IMR-90 (cell line): ENCODE measurements at regions not wholly inside any gene's neighbourhood (a gene's known extent, or its start where the extent isn't known, plus 50 kb on each side); places are given as distances from the start of the nearest gene placed in this dataset.

ENCODE experiments used
- ATAC-seq: fragments of 200-7000 bp; cut with Tn5 transposase; 2 replicates; pipeline ENCODE4 v1.9.1; 2020; ENCODE audit warnings: low read depth, mild to moderate bottlenecking, moderate library complexity
- BruUV-seq: library from RNA; stranded (reverse); fragments of 400-500 nt; replicated peaks from 2 replicates; lab custom pipeline; 2021; lab: Mats Ljungman, UMichigan
- CTCF ChIA-PET: fragments of 300-600 bp; formaldehyde crosslinking; extraction: SDS; loops from one replicate; lab custom pipeline; 2021; ENCODE audit warnings: antibody characterized with exemption; lab: Yijun Ruan, JAX
- POLR2A ChIA-PET: fragments of 300-600 bp; sonication (Branson Sonifier 250); formaldehyde crosslinking; loops from one replicate; lab custom pipeline; 2022; ENCODE audit warnings: antibody characterized with exemption; ENCODE audit not compliant: unreplicated experiment; lab: Charles Lee
- DNase-seq: peaks from one replicate; pipeline ENCODE4 v3.0.0; 2013
- H2AFZ ChIP-seq: replicated peaks from 2 replicates; pipeline ENCODE3; 2013; ENCODE audit warnings: low read length, mild to moderate bottlenecking; ENCODE audit not compliant: poor library complexity
- H2AK5ac ChIP-seq: 2 replicates; pipeline ENCODE4 v1.6.1; 2013; ENCODE audit warnings: low read depth, low read length, inconsistent platforms
- H2AK9ac ChIP-seq: replicated peaks from 2 replicates; pipeline ENCODE3; 2013; ENCODE audit warnings: mild to moderate bottlenecking, low read depth, low read length, moderate library complexity; ENCODE audit not compliant: poor library complexity
- H2BK120ac ChIP-seq: 2 replicates; pipeline ENCODE4 v1.6.1; 2013; ENCODE audit warnings: low read depth, low read length, inconsistent platforms
- H2BK15ac ChIP-seq: 3 replicates; pipeline ENCODE4 v1.6.1; 2013; ENCODE audit warnings: low read depth, low read length, inconsistent platforms
- H2BK20ac ChIP-seq: 2 replicates; pipeline ENCODE4 v1.6.1; 2013; ENCODE audit warnings: low read depth, mild to moderate bottlenecking, inconsistent platforms, low read length, moderate library complexity
- H2BK5ac ChIP-seq: 2 replicates; pipeline ENCODE4 v1.6.1; 2013; ENCODE audit warnings: mild to moderate bottlenecking, low read depth, low read length, inconsistent platforms; ENCODE audit not compliant: poor library complexity, severe bottlenecking
- H3K14ac ChIP-seq: replicated peaks from 2 replicates; pipeline ENCODE4 v1.6.1; 2013; ENCODE audit warnings: low read depth, low read length, inconsistent platforms
- H3K18ac ChIP-seq: 2 replicates; pipeline ENCODE4 v1.6.1; 2013; ENCODE audit warnings: low read depth, low read length, control low read depth
- H3K23ac ChIP-seq: 2 replicates; pipeline ENCODE4 v1.6.1; 2013; ENCODE audit warnings: low read depth, low read length, inconsistent platforms
- H3K27ac ChIP-seq: 2 replicates; pipeline ENCODE4 v1.5.1; 2013; ENCODE audit warnings: mild to moderate bottlenecking, control low read depth, low read length; ENCODE audit not compliant: insufficient read depth
- H3K27me3 ChIP-seq: 2 replicates; pipeline ENCODE4 v1.6.1; 2013; ENCODE audit warnings: low read length; ENCODE audit not compliant: control insufficient read depth, insufficient read depth
- H3K36me3 ChIP-seq: 2 replicates; pipeline ENCODE4 v1.6.1; 2013; ENCODE audit warnings: low read length, mixed read lengths; ENCODE audit not compliant: control insufficient read depth, insufficient read depth
- H3K4ac ChIP-seq: 2 replicates; pipeline ENCODE4 v1.6.1; 2013; ENCODE audit warnings: low read depth, low read length, inconsistent platforms
- H3K4me1 ChIP-seq: 2 replicates; pipeline ENCODE4 v1.6.1; 2013; ENCODE audit warnings: low read length, mixed read lengths; ENCODE audit not compliant: control insufficient read depth, insufficient read depth
- H3K4me2 ChIP-seq: 2 replicates; pipeline ENCODE4 v1.6.1; 2013; ENCODE audit warnings: low read depth, mild to moderate bottlenecking, control low read depth, low read length, moderate library complexity
- H3K4me3 ChIP-seq: 2 replicates; pipeline ENCODE4 v1.5.1; 2013; ENCODE audit warnings: low read depth, mild to moderate bottlenecking, control low read depth, low read length, moderate library complexity; ENCODE audit not compliant: insufficient read depth
- H3K56ac ChIP-seq: 2 replicates; pipeline ENCODE4 v1.6.1; 2013; ENCODE audit warnings: low read length, inconsistent platforms; ENCODE audit not compliant: insufficient read depth; ENCODE audit errors: extremely low read depth
- H3K79me1 ChIP-seq, 2 experiments: 2 replicates each; pipeline ENCODE4 v1.6.1; 2013; ENCODE audit warnings: low read length in 2 of 2, inconsistent platforms in 1 of 2, low read depth in 1 of 2
- H3K9ac ChIP-seq: 2 replicates; pipeline ENCODE4 v1.6.1; 2013; ENCODE audit warnings: low read depth, low read length, control low read depth
- H3K9me1 ChIP-seq: 2 replicates; pipeline ENCODE4 v1.6.1; 2013; ENCODE audit warnings: low read length, inconsistent platforms; ENCODE audit not compliant: insufficient read depth
- H3K9me3 ChIP-seq: 2 replicates; pipeline ENCODE4 v1.6.1; 2013; ENCODE audit warnings: low read length; ENCODE audit not compliant: control insufficient read depth, insufficient read depth
- H4K20me1 ChIP-seq: 2 replicates; pipeline ENCODE4 v1.6.1; 2013; ENCODE audit warnings: low read length, inconsistent platforms; ENCODE audit not compliant: insufficient read depth
- H4K5ac ChIP-seq: 2 replicates; pipeline ENCODE4 v1.6.1; 2013; ENCODE audit warnings: mild to moderate bottlenecking, low read depth, low read length, control low read depth
- H4K8ac ChIP-seq, 2 experiments: 2 replicates each; pipeline ENCODE4 v1.6.1; 2013; ENCODE audit warnings: low read depth in 2 of 2, low read length in 2 of 2, control low read depth in 1 of 2, inconsistent platforms in 1 of 2
- H4K91ac ChIP-seq: 2 replicates; pipeline ENCODE4 v1.6.1; 2013; ENCODE audit warnings: low read depth, low read length, inconsistent platforms; ENCODE audit not compliant: insufficient read depth
- BHLHE40 ChIP-seq: fragments of 150-350 bp; IDR thresholded peaks from 2 replicates; pipeline ENCODE4 v1.6.1; 2016; ENCODE audit warnings: mild to moderate bottlenecking, low read depth, low read length
- CEBPB ChIP-seq: IDR thresholded peaks from 2 replicates; pipeline ENCODE4 v1.6.1; 2012; ENCODE audit warnings: low read depth, low read length, improper control_type of control experiment
- CHD1 ChIP-seq: IDR thresholded peaks from 2 replicates; pipeline ENCODE4 v1.6.1; 2012; ENCODE audit warnings: low read depth, low read length, improper control_type of control experiment
- FOS ChIP-seq: fragments of 150-350 bp; IDR thresholded peaks from 2 replicates; pipeline ENCODE4 v1.6.1; 2016; ENCODE audit warnings: low read depth, low read length
- MAFK ChIP-seq: IDR thresholded peaks from 2 replicates; pipeline ENCODE4 v1.6.1; 2012; ENCODE audit warnings: low read depth, low read length, improper control_type of control experiment
- MAZ ChIP-seq: IDR thresholded peaks from 2 replicates; pipeline ENCODE4 v1.6.1; 2012; ENCODE audit warnings: low read depth, mild to moderate bottlenecking, low read length, improper control_type of control experiment, moderate library complexity, borderline replicate concordance
- MXI1 ChIP-seq: IDR thresholded peaks from 2 replicates; pipeline ENCODE4 v1.6.1; 2012; ENCODE audit warnings: low read depth, mild to moderate bottlenecking, low read length, moderate library complexity, borderline replicate concordance
- NFE2L2 ChIP-seq: fragments of 150-350 bp; IDR thresholded peaks from 2 replicates; pipeline ENCODE4 v1.6.1; 2016; ENCODE audit warnings: low read depth, mild to moderate bottlenecking, low read length
- POLR2A ChIP-seq: IDR thresholded peaks from 2 replicates; pipeline ENCODE4 v1.6.1; 2012; ENCODE audit warnings: mild to moderate bottlenecking, low read depth, low read length
- RAD21 ChIP-seq: IDR thresholded peaks from 2 replicates; pipeline ENCODE4 v1.6.1; 2012; ENCODE audit warnings: low read length, improper control_type of control experiment
- RCOR1 ChIP-seq: IDR thresholded peaks from 2 replicates; pipeline ENCODE4 v1.6.1; 2012; ENCODE audit warnings: mild to moderate bottlenecking, low read length, improper control_type of control experiment; ENCODE audit not compliant: insufficient replicate concordance
- RFX5 ChIP-seq: IDR thresholded peaks from 2 replicates; pipeline ENCODE4 v1.8.0; 2012; ENCODE audit warnings: low read depth, mild to moderate bottlenecking, low read length, moderate library complexity
- SMC3 ChIP-seq: fragments of 150-350 bp; IDR thresholded peaks from 2 replicates; pipeline ENCODE4 v1.6.1; 2016; ENCODE audit warnings: low read depth, mild to moderate bottlenecking, antibody characterized with exemption, low read length, moderate library complexity
- WGBS, 2 experiments: methylation state at CpG; one replicate each; pipeline versions ENCODE4 v1.1.5 to v1.1.7; 2013; ENCODE audit warnings: missing lambda C conversion rate in 2 of 2; ENCODE audit not compliant: insufficient read length in 1 of 2; ENCODE audit errors: extremely low coverage in 2 of 2; 5-methylcytosine and 5-hydroxymethylcytosine counted together
- dilution Hi-C: fragments of 300-500 bp; cut with HindIII; formaldehyde crosslinking; loops from one replicate; pipeline ENCODE4 v1.14.3; 2018; ENCODE audit warnings: low sequenced_read_pairs; ENCODE audit not compliant: unreplicated experiment
- in situ Hi-C: fragments of 300-500 bp; cut with MboI; formaldehyde crosslinking; loops from 3 replicates; pipeline ENCODE4 v1.14.3; 2019; ENCODE audit warnings: low sequenced_read_pairs, inconsistent platforms, mixed read lengths
- intact Hi-C: fragments of 100-400 bp; cut with micrococcal nuclease; formaldehyde crosslinking; loops from 2 replicates; pipeline ENCODE4 v1.10.0; 2022
- TF ChIP-seq, protein P1 (sequence below): conservative IDR thresholded peaks from 2 replicates; pipeline ENCODE4 v1.5.1; 2012; ENCODE audit warnings: mild to moderate bottlenecking, low read depth, low read length, improper control_type of control experiment
- TF ChIP-seq, protein P2 (sequence below): fragments of 150-350 bp; IDR thresholded peaks from 2 replicates; pipeline ENCODE4 v1.6.1; 2016; ENCODE audit warnings: low read depth, mild to moderate bottlenecking, low read length, moderate library complexity, borderline replicate concordance
- TF ChIP-seq, protein P3 (sequence below): fragments of 150-350 bp; IDR thresholded peaks from 2 replicates; pipeline ENCODE4 v1.6.1; 2017; ENCODE audit warnings: mild to moderate bottlenecking, antibody characterized with exemption, low read length, low read depth

DNA sequence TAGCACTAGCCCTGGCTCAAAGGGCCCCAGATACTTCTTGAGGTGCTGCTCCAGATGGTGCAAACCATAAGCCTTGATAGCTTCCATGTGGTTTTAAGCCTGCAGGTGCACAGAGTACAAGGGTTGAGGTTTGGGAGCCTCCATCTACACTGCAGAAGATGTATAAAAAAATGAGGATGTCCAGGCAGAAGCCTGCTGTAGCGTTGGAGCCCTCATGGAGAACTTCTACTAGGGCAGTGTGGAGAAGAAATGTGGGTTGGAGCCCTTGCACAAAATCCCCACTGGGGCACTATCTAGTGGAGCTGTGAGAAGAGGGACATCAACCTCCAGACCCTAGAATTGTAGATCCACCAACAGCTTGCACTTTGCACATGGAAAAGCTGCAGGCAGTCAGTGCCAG lies 231.9 kb downstream of the CHIC2 start:
- Histone ChIP-seq H3K27ac (no peak overlapping the region), H3K9me3 (peaks cover 7% of the 10 kb centered on the region), H4K8ac (no peak overlapping the region), H3K4me2 (no peak overlapping the region), H2AK9ac (no peak overlapping the region), H2BK20ac (no peak overlapping the region), H2AFZ (no peak overlapping the region), H3K4ac (no peak overlapping the region), H2BK5ac (no peak overlapping the region), H3K36me3 (no peaks in the 10 kb centered on the region), H2BK15ac (no peak overlapping the region), H4K5ac (no peak overlapping the region), H2BK120ac (no peak overlapping the region), H3K9me1 (no peaks in the 10 kb centered on the region), H3K56ac (no peak overlapping the region), H3K4me3 (no peak overlapping the region), H4K20me1 (no peaks in the 10 kb centered on the region), H2AK5ac (no peak overlapping the region), H3K27me3 (no peaks in the 10 kb centered on the region), H3K18ac (no peak overlapping the region), H3K14ac (no peak overlapping the region), H3K79me1 (no peaks in the 10 kb centered on the region), H3K23ac (no peak overlapping the region), H3K9ac (no peak overlapping the region), H4K91ac (no peak overlapping the region), H3K4me1 (peaks cover 2% of the 10 kb centered on the region; the same call in 1 of the 2 replicates)
- ATAC-seq (no peak), DNase-seq (no peak)
- no TSS peak for BruUV-seq
- TF ChIP-seq, protein P1, sequence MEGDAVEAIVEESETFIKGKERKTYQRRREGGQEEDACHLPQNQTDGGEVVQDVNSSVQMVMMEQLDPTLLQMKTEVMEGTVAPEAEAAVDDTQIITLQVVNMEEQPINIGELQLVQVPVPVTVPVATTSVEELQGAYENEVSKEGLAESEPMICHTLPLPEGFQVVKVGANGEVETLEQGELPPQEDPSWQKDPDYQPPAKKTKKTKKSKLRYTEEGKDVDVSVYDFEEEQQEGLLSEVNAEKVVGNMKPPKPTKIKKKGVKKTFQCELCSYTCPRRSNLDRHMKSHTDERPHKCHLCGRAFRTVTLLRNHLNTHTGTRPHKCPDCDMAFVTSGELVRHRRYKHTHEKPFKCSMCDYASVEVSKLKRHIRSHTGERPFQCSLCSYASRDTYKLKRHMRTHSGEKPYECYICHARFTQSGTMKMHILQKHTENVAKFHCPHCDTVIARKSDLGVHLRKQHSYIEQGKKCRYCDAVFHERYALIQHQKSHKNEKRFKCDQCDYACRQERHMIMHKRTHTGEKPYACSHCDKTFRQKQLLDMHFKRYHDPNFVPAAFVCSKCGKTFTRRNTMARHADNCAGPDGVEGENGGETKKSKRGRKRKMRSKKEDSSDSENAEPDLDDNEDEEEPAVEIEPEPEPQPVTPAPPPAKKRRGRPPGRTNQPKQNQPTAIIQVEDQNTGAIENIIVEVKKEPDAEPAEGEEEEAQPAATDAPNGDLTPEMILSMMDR: no peak
- TF ChIP-seq RCOR1: no peak
- TF ChIP-seq BHLHE40: no peak
- TF ChIP-seq SMC3: no peak
- no peak for TF ChIP-seq FOS
- no peak for TF ChIP-seq RAD21
- TF ChIP-seq, protein P2, sequence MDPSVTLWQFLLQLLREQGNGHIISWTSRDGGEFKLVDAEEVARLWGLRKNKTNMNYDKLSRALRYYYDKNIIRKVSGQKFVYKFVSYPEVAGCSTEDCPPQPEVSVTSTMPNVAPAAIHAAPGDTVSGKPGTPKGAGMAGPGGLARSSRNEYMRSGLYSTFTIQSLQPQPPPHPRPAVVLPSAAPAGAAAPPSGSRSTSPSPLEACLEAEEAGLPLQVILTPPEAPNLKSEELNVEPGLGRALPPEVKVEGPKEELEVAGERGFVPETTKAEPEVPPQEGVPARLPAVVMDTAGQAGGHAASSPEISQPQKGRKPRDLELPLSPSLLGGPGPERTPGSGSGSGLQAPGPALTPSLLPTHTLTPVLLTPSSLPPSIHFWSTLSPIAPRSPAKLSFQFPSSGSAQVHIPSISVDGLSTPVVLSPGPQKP: no peak
- TF ChIP-seq, protein P3, sequence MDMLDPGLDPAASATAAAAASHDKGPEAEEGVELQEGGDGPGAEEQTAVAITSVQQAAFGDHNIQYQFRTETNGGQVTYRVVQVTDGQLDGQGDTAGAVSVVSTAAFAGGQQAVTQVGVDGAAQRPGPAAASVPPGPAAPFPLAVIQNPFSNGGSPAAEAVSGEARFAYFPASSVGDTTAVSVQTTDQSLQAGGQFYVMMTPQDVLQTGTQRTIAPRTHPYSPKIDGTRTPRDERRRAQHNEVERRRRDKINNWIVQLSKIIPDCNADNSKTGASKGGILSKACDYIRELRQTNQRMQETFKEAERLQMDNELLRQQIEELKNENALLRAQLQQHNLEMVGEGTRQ: no peak
- TF ChIP-seq CEBPB: no peak
- TF ChIP-seq MXI1: no peak
- no peak for TF ChIP-seq RFX5
- no peak for TF ChIP-seq NFE2L2
- no peak for TF ChIP-seq MAFK
- no peak for TF ChIP-seq POLR2A
- no peak for TF ChIP-seq MAZ
- no peak for TF ChIP-seq CHD1
- POLR2A ChIA-PET: no interaction called here
- intact Hi-C loops (no loop called here), in situ Hi-C loops (no loop called here), dilution Hi-C loops (no loop called here)
- CTCF ChIA-PET: no interaction called here
- WGBS, 2 experiments: no CpG with 5 or more reads among the region's 1 CpG
